Calu3 (cell line): ENCODE measurements at regions not wholly inside any gene's neighbourhood (a gene's known extent, or its start where the extent isn't known, plus 50 kb on each side); places are given as distances from the start of the nearest gene placed in this dataset.
A peak's percentile ranks its signal among the peaks of the same experiment; 100 is the strongest.

ENCODE experiments used
- BruUV-seq: library from RNA; stranded (reverse); fragments of 400-500 nt; replicated peaks from 2 replicates; lab custom pipeline; 2021; lab: Mats Ljungman, UMichigan
- CTCF ChIA-PET: fragments of 300-600 bp; sonication (Branson Sonifier 250); formaldehyde crosslinking; loops from one replicate; lab custom pipeline; 2022; ENCODE audit warnings: antibody characterized with exemption; lab: Charles Lee
- DNase-seq: peaks from one replicate; pipeline ENCODE4 v3.0.0; 2022
- H3K27ac Mint-ChIP-seq: one replicate; pipeline ENCODE4 v1.8.0; 2022; ENCODE audit warnings: mixed read lengths; ENCODE audit not compliant: unreplicated experiment
- H3K27me3 Mint-ChIP-seq: one replicate; pipeline ENCODE4 v1.8.0; 2022; ENCODE audit warnings: mixed read lengths; ENCODE audit not compliant: unreplicated experiment
- H3K36me3 Mint-ChIP-seq: one replicate; pipeline ENCODE4 v1.8.0; 2022; ENCODE audit warnings: mild to moderate bottlenecking, moderate library complexity, mixed read lengths; ENCODE audit not compliant: insufficient read depth, unreplicated experiment
- H3K4me1 Mint-ChIP-seq: one replicate; pipeline ENCODE4 v1.8.0; 2022; ENCODE audit warnings: mild to moderate bottlenecking, low read depth, mixed read lengths; ENCODE audit not compliant: unreplicated experiment
- H3K4me3 Mint-ChIP-seq: one replicate; pipeline ENCODE4 v1.8.0; 2022; ENCODE audit warnings: mild to moderate bottlenecking, low read depth, moderate library complexity, mixed read lengths; ENCODE audit not compliant: unreplicated experiment
- H3K9me3 Mint-ChIP-seq: one replicate; pipeline ENCODE4 v1.8.0; 2022; ENCODE audit warnings: low read depth, mixed read lengths; ENCODE audit not compliant: unreplicated experiment
- CTCF ChIP-seq: fragments of 200-600 bp; IDR thresholded peaks from one replicate; pipeline ENCODE4 v1.8.0; 2022; ENCODE audit warnings: antibody characterized with exemption; ENCODE audit not compliant: unreplicated experiment
- intact Hi-C: fragments of 100-400 bp; cut with micrococcal nuclease; formaldehyde crosslinking; loops from one replicate; pipeline ENCODE4 v1.10.0; 2022; ENCODE audit not compliant: unreplicated experiment

GRCh38 chr2:64748561-64748960, 94.8 kb upstream of the SERTAD2 start:
- no peak for DNase-seq
- CTCF ChIA-PET = interaction anchor here (0.7 to 1.6 kb wide), 4 partner anchors 45 to 118 kb away, joined by 3 to 4 read pairs (median 3); no protein-coding TSS in a partner anchor
- H3K27me3 Mint-ChIP-seq = no peaks in the 10 kb centered on the region
- TF ChIP-seq CTCF = no peak
- H3K4me1 Mint-ChIP-seq = peaks cover 20% of the 10 kb centered on the region
- H3K9me3 Mint-ChIP-seq = no peaks in the 10 kb centered on the region
- intact Hi-C loops = no loop called here
- H3K36me3 Mint-ChIP-seq = peaks cover 28% of the 10 kb centered on the region
- no peak overlapping the region for H3K4me3 Mint-ChIP-seq
- no TSS peak for BruUV-seq
- no peak overlapping the region for H3K27ac Mint-ChIP-seq

- Mint-ChIP-seq H3K4me1 (peaks cover 26% of the 10 kb centered on the region), H3K4me3 (peak overlapping the region; percentile 98), H3K36me3 (peaks cover 28% of the 10 kb centered on the region), H3K9me3 (no peaks in the 10 kb centered on the region), H3K27ac (peak overlapping the region; percentile 96), H3K27me3 (no peaks in the 10 kb centered on the region)
- TF ChIP-seq CTCF = no peak
- CTCF ChIA-PET = interaction anchor here (0.6 to 2.3 kb wide), 11 partner anchors 8 to 143 kb away, joined by 3 to 18 read pairs (median 3); no protein-coding TSS in a partner anchor
- no TSS peak for BruUV-seq
- no peak for DNase-seq
- intact Hi-C loops = no loop called here
Measured at GRCh38 chr2:64749446-64749845, 95.7 kb upstream of the SERTAD2 start.

DNA sequence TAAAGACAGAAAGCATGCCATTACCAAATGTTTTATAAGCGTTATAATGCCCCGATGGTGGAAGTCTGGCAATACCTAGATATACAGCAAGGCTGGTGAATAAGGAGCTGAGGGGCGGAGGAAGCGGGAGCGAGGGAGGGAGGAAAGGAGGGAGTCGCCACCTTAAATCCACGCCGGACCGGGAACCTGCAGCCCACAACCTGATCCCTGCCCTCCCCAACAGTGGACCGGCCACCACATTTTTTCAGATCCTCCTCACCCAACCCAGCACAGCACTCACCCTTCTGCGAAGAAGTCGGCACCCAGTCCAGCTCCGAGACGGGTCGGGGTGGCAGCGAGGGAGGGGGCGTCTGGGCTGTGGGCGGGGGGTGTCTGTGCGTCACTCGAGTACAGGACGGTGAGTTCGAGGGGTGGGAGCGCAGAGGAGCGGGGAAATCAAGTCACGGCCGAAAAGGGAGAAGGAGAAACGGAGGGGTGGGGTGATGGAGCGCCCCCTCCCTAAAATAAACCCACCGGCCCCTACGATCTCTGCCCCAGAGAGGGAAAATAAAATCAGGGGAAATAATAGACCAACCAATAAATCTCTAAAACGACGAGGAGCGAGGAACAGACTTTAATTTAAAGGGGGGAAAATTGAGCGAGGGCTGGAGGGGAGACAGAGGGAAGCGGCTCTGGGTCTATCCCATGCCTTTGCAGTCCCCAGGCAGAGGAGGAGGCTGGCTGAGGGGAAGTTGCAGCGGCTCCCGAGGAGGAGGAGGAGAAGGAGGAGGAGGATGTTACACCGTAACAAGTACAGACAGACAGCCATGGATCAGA, 96.5 kb upstream of the SERTAD2 start:
- intact Hi-C loops = loop anchor here (1.0 to 5.0 kb wide), 3 partner anchors 104 to 163 kb away; no protein-coding TSS in a partner anchor
- H3K27me3 Mint-ChIP-seq = no peaks in the 10 kb centered on the region
- peak overlapping the region; percentile 96 for H3K27ac Mint-ChIP-seq
- H3K4me3 Mint-ChIP-seq = peak overlapping the region; percentile 98
- H3K9me3 Mint-ChIP-seq = no peaks in the 10 kb centered on the region
- DNase-seq = peak; percentile 25
- H3K4me1 Mint-ChIP-seq = peaks cover 26% of the 10 kb centered on the region
- no TSS peak for BruUV-seq
- CTCF ChIA-PET = interaction anchor here (0.6 to 2.3 kb wide), 31 partner anchors 9 to 546 kb away, joined by 3 to 21 read pairs (median 4); partner anchors contain the start of gene SERTAD2
- no peak for TF ChIP-seq CTCF
- H3K36me3 Mint-ChIP-seq = peaks cover 28% of the 10 kb centered on the region

GRCh38 chr2:64750817-64751285, 97.1 kb upstream of the SERTAD2 start:
- H3K4me1 Mint-ChIP-seq = peaks cover 26% of the 10 kb centered on the region
- intact Hi-C loops = loop anchor here (1.0 to 5.0 kb wide), 4 partner anchors 80 to 164 kb away; no protein-coding TSS in a partner anchor

More at GRCh38 chr2:64750817-64751285, 97.1 kb upstream of the SERTAD2 start:
- no peaks in the 10 kb centered on the region for H3K9me3 Mint-ChIP-seq
- TF ChIP-seq CTCF = no peak
- BruUV-seq = no TSS peak
- H3K36me3 Mint-ChIP-seq = peaks cover 28% of the 10 kb centered on the region
- no peaks in the 10 kb centered on the region for H3K27me3 Mint-ChIP-seq
- peak overlapping the region; percentile 98 for H3K4me3 Mint-ChIP-seq
- peak; percentile 98 for DNase-seq
- H3K27ac Mint-ChIP-seq = peak overlapping the region; percentile 96
- CTCF ChIA-PET = interaction anchor here (0.6 to 2.3 kb wide), 32 partner anchors 10 to 546 kb away, joined by 3 to 21 read pairs (median 4); partner anchors contain the start of gene SERTAD2
